ENCODE measurements at regions not wholly inside any gene's neighbourhood (a gene's known extent, or its start where the extent isn't known, plus 50 kb on each side); places are given as distances from the start of the nearest gene placed in this dataset.

DNA sequence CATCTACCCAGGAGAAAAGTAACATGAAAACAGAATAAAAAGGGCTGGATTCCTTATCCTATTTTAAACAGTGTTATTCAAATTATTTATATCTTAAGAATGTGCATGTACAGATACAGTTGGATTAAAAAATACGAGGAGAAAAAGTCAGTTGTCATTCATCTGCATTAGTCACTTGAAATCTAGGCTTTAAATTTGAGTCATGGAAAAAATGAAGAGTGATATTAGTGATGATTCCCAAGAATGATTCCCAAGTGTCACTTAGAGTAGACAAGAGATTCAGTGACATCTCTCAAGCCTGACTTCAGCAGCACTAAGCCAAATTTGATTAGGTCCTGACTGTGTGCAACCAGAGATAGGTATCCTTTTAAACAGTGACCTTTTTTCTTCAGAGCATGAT lies 394.2 kb downstream of the IRS1 start:
- 33 to 43% methylated on average over 1 of the region's 1 CpG for WGBS, 2 donors
- TF ChIP-seq, protein P1, sequence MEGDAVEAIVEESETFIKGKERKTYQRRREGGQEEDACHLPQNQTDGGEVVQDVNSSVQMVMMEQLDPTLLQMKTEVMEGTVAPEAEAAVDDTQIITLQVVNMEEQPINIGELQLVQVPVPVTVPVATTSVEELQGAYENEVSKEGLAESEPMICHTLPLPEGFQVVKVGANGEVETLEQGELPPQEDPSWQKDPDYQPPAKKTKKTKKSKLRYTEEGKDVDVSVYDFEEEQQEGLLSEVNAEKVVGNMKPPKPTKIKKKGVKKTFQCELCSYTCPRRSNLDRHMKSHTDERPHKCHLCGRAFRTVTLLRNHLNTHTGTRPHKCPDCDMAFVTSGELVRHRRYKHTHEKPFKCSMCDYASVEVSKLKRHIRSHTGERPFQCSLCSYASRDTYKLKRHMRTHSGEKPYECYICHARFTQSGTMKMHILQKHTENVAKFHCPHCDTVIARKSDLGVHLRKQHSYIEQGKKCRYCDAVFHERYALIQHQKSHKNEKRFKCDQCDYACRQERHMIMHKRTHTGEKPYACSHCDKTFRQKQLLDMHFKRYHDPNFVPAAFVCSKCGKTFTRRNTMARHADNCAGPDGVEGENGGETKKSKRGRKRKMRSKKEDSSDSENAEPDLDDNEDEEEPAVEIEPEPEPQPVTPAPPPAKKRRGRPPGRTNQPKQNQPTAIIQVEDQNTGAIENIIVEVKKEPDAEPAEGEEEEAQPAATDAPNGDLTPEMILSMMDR (IDR thresholded peaks at IDR 0.05): no peak
- no peak for ATAC-seq
- no peaks in the 10 kb centered on the region for H3K9me3 ChIP-seq
- DNase-seq: no peak
- H3K27me3 ChIP-seq: no peaks in the 10 kb centered on the region
- H3K27ac ChIP-seq: no peak overlapping the region
- H3K4me3 ChIP-seq: no peak overlapping the region
- no peaks in the 10 kb centered on the region for H3K36me3 ChIP-seq
- H3K4me1 ChIP-seq: no peaks in the 10 kb centered on the region
- intact Hi-C loops (cut with DNase I): no loop called here

DNA sequence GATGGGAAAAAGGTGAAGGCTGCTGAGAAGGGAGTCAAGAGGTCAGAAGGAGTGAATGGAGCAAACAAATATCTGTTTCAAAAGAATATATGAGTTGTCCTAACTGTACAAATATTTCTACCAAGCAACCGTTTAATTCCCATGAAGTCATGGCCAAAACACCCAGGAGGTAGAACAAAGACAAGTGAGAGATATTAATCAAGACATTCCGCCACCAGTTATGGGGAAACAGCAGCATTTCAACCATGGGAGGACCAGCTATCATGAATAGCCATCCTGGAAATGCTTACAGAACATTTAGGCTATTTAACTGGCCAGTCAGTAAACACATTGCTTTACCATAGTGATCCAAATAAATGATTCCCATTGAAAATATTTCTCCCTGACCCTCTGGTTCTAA lies 396.3 kb downstream of the IRS1 start:
- TF ChIP-seq, protein P1 (IDR thresholded peaks at IDR 0.05): no peak

DNA sequence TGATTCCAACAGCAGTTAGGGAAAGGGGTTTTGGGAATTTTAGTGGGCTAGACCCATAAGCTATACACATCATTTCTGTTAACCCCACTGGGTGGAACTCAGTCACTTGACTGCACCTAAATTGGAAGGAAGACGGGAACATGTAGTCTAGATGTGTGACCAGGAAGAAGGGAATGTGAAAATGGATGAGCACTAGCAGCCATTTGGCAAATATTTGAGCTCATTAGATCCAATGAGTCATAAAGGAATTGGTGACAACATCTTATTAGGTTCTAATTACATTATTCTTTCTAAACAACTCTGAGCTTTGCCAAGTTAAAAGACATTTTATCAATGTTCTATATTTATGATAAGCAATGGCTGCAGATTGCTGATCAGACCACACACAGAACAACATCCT lies 400.6 kb downstream of the IRS1 start:
- Histone ChIP-seq H3K9me3 (no peaks in the 10 kb centered on the region), H3K4me3 (no peak overlapping the region), H3K36me3 (no peaks in the 10 kb centered on the region), H3K27me3 (no peaks in the 10 kb centered on the region), H3K4me1 (no peaks in the 10 kb centered on the region), H3K27ac (no peak overlapping the region)
- no peak for ATAC-seq
- TF ChIP-seq, protein P1 (IDR thresholded peaks at IDR 0.05): no peak
- WGBS, 2 donors: 87 to 92% methylated on average over 1 of the region's 1 CpG
- no peak for DNase-seq
- intact Hi-C loops (cut with DNase I): no loop called here

More for the DNA sequence above, 396.3 kb downstream of the IRS1 start:
- Histone ChIP-seq H3K36me3 (no peaks in the 10 kb centered on the region), H3K4me3 (no peak overlapping the region), H3K4me1 (no peaks in the 10 kb centered on the region), H3K27me3 (no peaks in the 10 kb centered on the region), H3K27ac (no peak overlapping the region), H3K9me3 (no peaks in the 10 kb centered on the region)
- intact Hi-C loops (cut with DNase I): no loop called here
- 72 to 78% methylated on average over 2 of the region's 2 CpGs for WGBS, 2 donors
- ATAC-seq (no peak), DNase-seq (no peak)

DNA sequence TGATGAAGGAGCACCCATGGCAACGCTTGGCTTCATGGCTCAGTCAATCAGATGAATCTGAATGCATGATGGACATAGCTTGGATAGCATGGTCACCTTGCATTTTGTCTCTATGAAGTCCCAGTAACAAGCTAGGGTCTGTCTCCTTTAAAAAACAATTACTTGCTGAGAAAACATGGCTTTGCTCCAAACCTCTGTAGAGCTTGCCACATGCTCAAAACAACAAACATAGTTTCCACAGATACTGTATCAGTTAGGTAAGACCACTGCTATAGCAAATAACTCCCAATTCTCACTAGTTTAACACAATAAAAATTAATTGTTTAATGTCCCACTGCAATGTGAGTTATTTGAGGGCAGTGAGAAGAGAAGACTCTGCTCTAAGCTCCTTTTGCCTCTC lies 401.0 kb downstream of the IRS1 start:
- no peaks in the 10 kb centered on the region for H3K4me1 ChIP-seq
- no peak overlapping the region for H3K27ac ChIP-seq
- no peaks in the 10 kb centered on the region for H3K27me3 ChIP-seq
- TF ChIP-seq, protein P1 (IDR thresholded peaks at IDR 0.05): no peak
- no peaks in the 10 kb centered on the region for H3K9me3 ChIP-seq
- intact Hi-C loops (cut with DNase I): no loop called here
- DNase-seq: no peak
- no peak overlapping the region for H3K4me3 ChIP-seq
- H3K36me3 ChIP-seq: no peaks in the 10 kb centered on the region
- no peak for ATAC-seq
- 93 to 95% methylated on average over 1 of the region's 1 CpG for WGBS, 2 donors

DNA sequence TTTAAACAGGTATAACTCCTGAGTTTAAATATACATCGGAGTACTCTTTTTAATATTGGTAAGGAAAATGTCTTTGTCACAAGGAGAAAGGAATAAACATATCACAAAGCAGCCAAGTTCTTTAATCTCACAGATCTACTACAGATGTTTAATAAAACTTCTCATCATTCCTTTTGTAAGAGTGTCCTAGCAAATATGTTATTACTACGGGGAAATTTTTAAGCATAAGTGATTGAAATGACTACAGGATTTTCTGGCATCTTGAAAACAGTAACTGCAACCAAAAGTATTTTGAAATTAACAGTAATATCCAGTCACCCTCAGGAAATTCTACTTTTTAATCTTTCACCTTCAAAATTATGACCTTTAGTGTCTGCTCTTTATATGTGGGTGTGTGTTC lies 403.1 kb downstream of the IRS1 start:
- no peak overlapping the region for H3K4me3 ChIP-seq
- H3K36me3 ChIP-seq: no peaks in the 10 kb centered on the region
- ATAC-seq (no peak), DNase-seq (no peak)
- 90 to 95% methylated on average over 2 of the region's 2 CpGs for WGBS, 2 donors
- intact Hi-C loops (cut with DNase I): no loop called here
- no peaks in the 10 kb centered on the region for H3K27me3 ChIP-seq
- no peak overlapping the region for H3K27ac ChIP-seq
- H3K4me1 ChIP-seq: no peaks in the 10 kb centered on the region
- TF ChIP-seq, protein P1 (IDR thresholded peaks at IDR 0.05): no peak
- H3K9me3 ChIP-seq: peaks cover 0 to 6% (median 0%) of the 10 kb centered on the region in 11 donors
